ENCODE measurements at regions not wholly inside any gene's neighbourhood (a gene's known extent, or its start where the extent isn't known, plus 50 kb on each side); places are given as distances from the start of the nearest gene placed in this dataset.
A peak's percentile ranks its signal among the peaks of the same experiment; 100 is the strongest.
"Not testable (repeated sequence)": the region's sequence is repeated elsewhere in the genome, so short reads cannot be mapped to it uniquely, and the experiment has no call there.

- DNase-seq (ENCODE audit: low read depth in 2 of 3, low spot score in 1 of 3) = no peak
Observed at GRCh38 chr3:176873261-176873660, 324.0 kb downstream of the TBL1XR1 start.

- DNase-seq (ENCODE audit: low read depth in 2 of 3, low spot score in 1 of 3) = peak; percentile 17 to 61 (median 23)
Observed at GRCh38 chr3:176872771-176873209, 324.5 kb downstream of the TBL1XR1 start.

GRCh38 chr3:176870451-176870850 is 326.8 kb downstream of the TBL1XR1 start:
- no peak for DNase-seq (ENCODE audit: low read depth in 2 of 3, low spot score in 1 of 3)

- DNase-seq (ENCODE audit: low read depth in 2 of 3, low spot score in 1 of 3) = no peak
Observed at GRCh38 chr3:176867681-176868663, 329.3 kb downstream of the TBL1XR1 start.

GRCh38 chr3:176861137-176861536 is 336.1 kb downstream of the TBL1XR1 start:
- no peak for DNase-seq (ENCODE audit: low read depth in 2 of 3, low spot score in 1 of 3)

GRCh38 chr3:176856721-176857120 is 340.6 kb downstream of the TBL1XR1 start:
- no peak for DNase-seq (ENCODE audit: low read depth in 2 of 3, low spot score in 1 of 3)

- DNase-seq (ENCODE audit: low read depth in 2 of 3, low spot score in 1 of 3) = no peak
Observed at GRCh38 chr3:176855901-176856486, 341.3 kb downstream of the TBL1XR1 start.

GRCh38 chr3:176855213-176855612 is 342.1 kb downstream of the TBL1XR1 start:
- DNase-seq (ENCODE audit: low read depth in 2 of 3, low spot score in 1 of 3) = no peak

- no peak for DNase-seq (ENCODE audit: low read depth in 2 of 3, low spot score in 1 of 3)
Observed at GRCh38 chr3:176850498-176850897, 346.8 kb downstream of the TBL1XR1 start.

GRCh38 chr3:176848431-176849214 is 348.7 kb downstream of the TBL1XR1 start:
- no peak for DNase-seq (ENCODE audit: low read depth in 2 of 3, low spot score in 1 of 3)

GRCh38 chr3:176842914-176843313 is 354.4 kb downstream of the TBL1XR1 start:
- DNase-seq (ENCODE audit: low read depth in 2 of 3, low spot score in 1 of 3) = no peak

- no peak for DNase-seq (ENCODE audit: low read depth in 2 of 3, low spot score in 1 of 3)
Observed at GRCh38 chr3:176840641-176841286, 356.5 kb downstream of the TBL1XR1 start.

GRCh38 chr3:176839901-176840300 is 357.4 kb downstream of the TBL1XR1 start:
- DNase-seq (ENCODE audit: low read depth in 2 of 3, low spot score in 1 of 3) = no peak

- no peak for DNase-seq (ENCODE audit: low read depth in 2 of 3, low spot score in 1 of 3)
Observed at GRCh38 chr3:176839466-176839865, 357.8 kb downstream of the TBL1XR1 start.

GRCh38 chr3:176827244-176827643 is 370.0 kb downstream of the TBL1XR1 start:
- not testable (repeated sequence) for DNase-seq (ENCODE audit: low read depth in 2 of 3, low spot score in 1 of 3)

GRCh38 chr3:176824811-176825210 is 372.5 kb downstream of the TBL1XR1 start:
- no peak for DNase-seq (ENCODE audit: low read depth in 2 of 3, low spot score in 1 of 3)

GRCh38 chr3:176820764-176821163 is 376.5 kb downstream of the TBL1XR1 start:
- no peak for DNase-seq (ENCODE audit: low read depth in 2 of 3, low spot score in 1 of 3)

- no peak for DNase-seq (ENCODE audit: low read depth in 2 of 3, low spot score in 1 of 3)
Observed at GRCh38 chr3:176816937-176817336, 380.3 kb downstream of the TBL1XR1 start.

GRCh38 chr3:176814285-176814684 is 383.0 kb downstream of the TBL1XR1 start:
- DNase-seq (ENCODE audit: low read depth in 2 of 3, low spot score in 1 of 3) = peak in 1 of 3 donors; percentile 11

GRCh38 chr3:176807938-176808337 is 389.3 kb downstream of the TBL1XR1 start:
- DNase-seq (ENCODE audit: low read depth in 2 of 3, low spot score in 1 of 3) = no peak

GRCh38 chr3:176799675-176800074 is 397.6 kb downstream of the TBL1XR1 start:
- DNase-seq (ENCODE audit: low read depth in 2 of 3, low spot score in 1 of 3) = no peak

Data from stimulated activated CD4-positive, alpha-beta T cell treated with anti-CD3 and anti-CD28 coated beads, Interleukin-12 subunit alpha, Interleukin-12 subunit beta, amount 100 ng/mL, for 48 hours (primary cell).